Lung (tissue), 11 donors: ENCODE measurements at regions not wholly inside any gene's neighbourhood (a gene's known extent, or its start where the extent isn't known, plus 50 kb on each side); places are given as distances from the start of the nearest gene placed in this dataset.

ENCODE experiments used
- ATAC-seq: fragments of 200-7000 bp; cut with Tn5 transposase; one replicate; pipeline ENCODE4 v1.9.1; 2020; ENCODE audit warnings: moderate number of reproducible peaks; ENCODE audit not compliant: insufficient read depth, low FRiP score
- DNase-seq, 3 donors: peaks; one replicate each; pipeline ENCODE4 v3.0.0-alpha.2; 2013 to 2017
- H3K27ac ChIP-seq, 2 donors: one replicate each; pipeline ENCODE4 v1.5.1; 2013; ENCODE audit warnings: mild to moderate bottlenecking in 2 of 2, moderate library complexity in 2 of 2, control low read depth in 1 of 2, inconsistent platforms in 1 of 2, low read depth in 1 of 2, low read length in 1 of 2
- H3K27me3 ChIP-seq, 3 donors: one replicate each; pipeline ENCODE4 v1.5.1; 2013; ENCODE audit warnings: low read length in 2 of 3; ENCODE audit not compliant: control insufficient read depth in 3 of 3, insufficient read depth in 3 of 3
- H3K36me3 ChIP-seq, 4 donors: one replicate each; pipeline ENCODE4 v1.5.1; 2013; ENCODE audit warnings: low read length in 4 of 4, mild to moderate bottlenecking in 1 of 4, moderate library complexity in 1 of 4; ENCODE audit not compliant: control insufficient read depth in 4 of 4, insufficient read depth in 4 of 4
- H3K4me1 ChIP-seq, 5 donors: one replicate each; pipeline ENCODE4 v1.5.1; 2013; ENCODE audit warnings: low read length in 5 of 5, mild to moderate bottlenecking in 2 of 5, moderate library complexity in 1 of 5; ENCODE audit not compliant: control insufficient read depth in 5 of 5, insufficient read depth in 5 of 5
- H3K4me3 ChIP-seq: one replicate; pipeline ENCODE4 v1.5.1; 2013; ENCODE audit warnings: mild to moderate bottlenecking, control low read depth, moderate library complexity
- H3K9ac ChIP-seq, 2 donors: one replicate each; pipeline ENCODE4 v1.5.1; 2013; ENCODE audit warnings: low read length in 2 of 2, control low read depth in 1 of 2; ENCODE audit not compliant: insufficient read depth in 1 of 2
- H3K9me3 ChIP-seq, 4 donors: one replicate each; pipeline ENCODE4 v1.5.1; 2013; ENCODE audit warnings: low read length in 3 of 4, mild to moderate bottlenecking in 1 of 4, moderate library complexity in 1 of 4; ENCODE audit not compliant: control insufficient read depth in 4 of 4, insufficient read depth in 3 of 4
- CTCF ChIP-seq: IDR thresholded peaks from 2 replicates; pipeline ENCODE4 v1.5.1; 2012; ENCODE audit warnings: mild to moderate bottlenecking; ENCODE audit errors: control extremely low read depth, extremely low read depth
- WGBS, 2 donors: extraction: QIAGEN DNeasy Blood & Tissue Kit; methylation state at CpG; one replicate each; pipeline ENCODE4 v1.1.7; 2013; 5-methylcytosine and 5-hydroxymethylcytosine counted together
- donor health status: control.
- donor health status: control.
- donor health status: Bipolar disorder and iron deficiency.
- donor health status: healthy.
- donor health status: DM: yes; HTN: yes; CAD: no.

GRCh38 chr11:64469288-64469687 lies 86.5 kb upstream of the SLC22A11 start:
- ATAC-seq (no peak), DNase-seq (no peak)
- Histone ChIP-seq H3K36me3 (no peaks in the 10 kb centered on the region), H3K27ac (no peak overlapping the region), H3K27me3 (peaks cover 0 to 8% (median 0%) of the 10 kb centered on the region in 3 donors), H3K9me3 (peaks cover 0 to 7% (median 0%) of the 10 kb centered on the region in 4 donors), H3K4me3 (no peak overlapping the region), H3K4me1 (no peaks in the 10 kb centered on the region), H3K9ac (no peak overlapping the region)
- 63 to 76% methylated on average over 5 of the region's 5 CpGs for WGBS, 2 donors
- no peak for TF ChIP-seq CTCF

GRCh38 chr11:64472593-64473455 lies 82.9 kb upstream of the SLC22A11 start:
- H3K4me1 ChIP-seq = no peaks in the 10 kb centered on the region
- no peak overlapping the region for H3K27ac ChIP-seq
- peaks cover 0 to 9% (median 0%) of the 10 kb centered on the region in 4 donors for H3K9me3 ChIP-seq
- no peaks in the 10 kb centered on the region for H3K36me3 ChIP-seq
- H3K4me3 ChIP-seq = no peak overlapping the region
- no peak for DNase-seq
- ATAC-seq = no peak
- H3K9ac ChIP-seq = no peak overlapping the region
- TF ChIP-seq CTCF = no peak
- H3K27me3 ChIP-seq = peaks cover 0 to 8% (median 0%) of the 10 kb centered on the region in 3 donors
- 77 to 83% methylated on average over 10 of the region's 10 CpGs for WGBS, 2 donors

- Histone ChIP-seq H3K9ac (no peak overlapping the region), H3K4me3 (no peak overlapping the region), H3K27me3 (peaks cover 0 to 5% (median 0%) of the 10 kb centered on the region in 3 donors), H3K36me3 (no peaks in the 10 kb centered on the region), H3K9me3 (peaks cover 0 to 9% (median 0%) of the 10 kb centered on the region in 4 donors), H3K4me1 (no peaks in the 10 kb centered on the region), H3K27ac (no peak overlapping the region)
- WGBS, 2 donors = 91 to 93% methylated on average over 11 of the region's 11 CpGs
- ATAC-seq (no peak), DNase-seq (no peak)
- TF ChIP-seq CTCF = no peak
Measured at GRCh38 chr11:64474680-64475079, 81.1 kb upstream of the SLC22A11 start.
